Naive thymus-derived CD4-positive, alpha-beta T cell (primary cell): ENCODE measurements at regions not wholly inside any gene's neighbourhood (a gene's known extent, or its start where the extent isn't known, plus 50 kb on each side); places are given as distances from the start of the nearest gene placed in this dataset.
"Not testable (repeated sequence)": the region's sequence is repeated elsewhere in the genome, so short reads cannot be mapped to it uniquely, and the experiment has no call there.

Experiments
- ATAC-seq: fragments of 150-1000 bp; cut with Tn5 transposase; 2 replicates; pipeline ENCODE4 v1.10.0; 2021; ENCODE audit warnings: mild to moderate bottlenecking, moderate library complexity
- CTCF ChIA-PET: fragments of 350-600 bp; sonication (Branson Sonifier 250); formaldehyde crosslinking; loops from one replicate; lab custom pipeline; 2021; ENCODE audit warnings: antibody characterized with exemption; lab: Charles Lee
- POLR2A ChIA-PET: fragments of 350-600 bp; sonication (Branson Sonifier 250); formaldehyde crosslinking; loops from one replicate; lab custom pipeline; 2021; ENCODE audit warnings: antibody characterized with exemption, inconsistent platforms; lab: Charles Lee
- DNase-seq, 9 donors: peaks; one replicate each; pipeline versions ENCODE4 v3.0.0 to v3.0.0-alpha.2; 2020 to 2022; ENCODE audit warnings: mixed read lengths in 1 of 9
- H3K27ac ChIP-seq: one replicate; pipeline ENCODE4 v1.7.0; 2013; ENCODE audit warnings: mild to moderate bottlenecking, low read depth, low read length, moderate library complexity
- H3K27me3 ChIP-seq, 2 donors: one replicate each; pipeline ENCODE4 v1.7.0; 2013; ENCODE audit warnings: low read length in 2 of 2, mild to moderate bottlenecking in 2 of 2, moderate library complexity in 2 of 2; ENCODE audit not compliant: control insufficient read depth in 2 of 2, insufficient read depth in 2 of 2
- H3K36me3 ChIP-seq, 3 experiments: 1 replicate in 2 of 3; 2 replicates in 1 of 3; pipeline ENCODE4 v1.7.0; 2013; ENCODE audit warnings: low read length in 3 of 3, mild to moderate bottlenecking in 3 of 3, moderate library complexity in 1 of 3; ENCODE audit not compliant: insufficient read depth in 3 of 3, control insufficient read depth in 2 of 3
- H3K4me1 ChIP-seq, 2 donors: one replicate each; pipeline ENCODE4 v1.7.0; 2013; ENCODE audit warnings: low read length in 2 of 2, mild to moderate bottlenecking in 2 of 2, moderate library complexity in 1 of 2; ENCODE audit not compliant: control insufficient read depth in 2 of 2, insufficient read depth in 2 of 2
- H3K4me3 ChIP-seq: 2 replicates; pipeline ENCODE4 v1.7.0; 2013; ENCODE audit warnings: mild to moderate bottlenecking, low read length
- H3K9me3 ChIP-seq, 3 experiments: 1 replicate in 2 of 3; 2 replicates in 1 of 3; pipeline ENCODE4 v1.7.0; 2013; ENCODE audit warnings: low read length in 3 of 3; ENCODE audit not compliant: control insufficient read depth in 2 of 3
- H3K27ac Mint-ChIP-seq, 9 donors: one replicate each; pipeline ENCODE4 v1.8.0; 2020 to 2022; ENCODE audit warnings: mixed read lengths in 9 of 9, mild to moderate bottlenecking in 8 of 9, moderate library complexity in 5 of 9, inconsistent platforms in 2 of 9
- H3K27me3 Mint-ChIP-seq, 5 donors: one replicate each; pipeline ENCODE4 v1.8.0; 2021 to 2022; ENCODE audit warnings: mixed read lengths in 5 of 5, mild to moderate bottlenecking in 1 of 5
- H3K36me3 Mint-ChIP-seq, 5 donors: one replicate each; pipeline ENCODE4 v1.8.0; 2020 to 2022; ENCODE audit warnings: mixed read lengths in 5 of 5, mild to moderate bottlenecking in 3 of 5, inconsistent platforms in 1 of 5
- H3K4me1 Mint-ChIP-seq, 7 donors: one replicate each; pipeline ENCODE4 v1.8.0; 2020 to 2022; ENCODE audit warnings: mixed read lengths in 7 of 7, mild to moderate bottlenecking in 3 of 7, inconsistent platforms in 1 of 7
- H3K4me3 Mint-ChIP-seq, 10 donors: one replicate each; pipeline ENCODE4 v1.8.0; 2020 to 2022; ENCODE audit warnings: mild to moderate bottlenecking in 10 of 10, mixed read lengths in 10 of 10, moderate library complexity in 6 of 10, inconsistent platforms in 2 of 10
- H3K9me3 Mint-ChIP-seq, 11 donors: one replicate each; pipeline ENCODE4 v1.8.0; 2020 to 2022; ENCODE audit warnings: mixed read lengths in 11 of 11, mild to moderate bottlenecking in 4 of 11, inconsistent platforms in 1 of 11, moderate library complexity in 1 of 11
- intact Hi-C, 2 donors: fragments of 100-400 bp; cut with micrococcal nuclease; formaldehyde crosslinking; loops; one replicate each; pipeline ENCODE4 v1.15.1; 2023

GRCh38 chr1:187070076-187070475 lies 241.3 kb downstream of the PLA2G4A start:
- no peak overlapping the region for H3K27ac Mint-ChIP-seq
- DNase-seq, result no peak

GRCh38 chr1:187072262-187073034 lies 243.7 kb downstream of the PLA2G4A start:
- ChIA-PET POLR2A (interaction anchor here (2.2 kb wide), 1 partner anchor 20 kb away, joined by 6 read pairs; no protein-coding TSS in a partner anchor), CTCF (interaction anchor here (0.7 kb wide), 1 partner anchor 356 kb away, joined by 10 read pairs; no protein-coding TSS in a partner anchor)
- ATAC-seq, result peak; percentile 75
- H3K4me1 Mint-ChIP-seq, result peaks cover 0 to 15% (median 2%) of the 10 kb centered on the region in 7 donors
- not testable (repeated sequence) for H3K36me3 Mint-ChIP-seq, H3K9me3 ChIP-seq, H3K27me3 Mint-ChIP-seq, H3K27me3 ChIP-seq, H3K36me3 ChIP-seq, H3K4me1 ChIP-seq
- peaks cover 0 to 13% (median 5%) of the 10 kb centered on the region in 11 donors for H3K9me3 Mint-ChIP-seq
- peak overlapping the region; percentile 30 for H3K4me3 ChIP-seq
- peak in 6 of 9 donors; percentile 8 to 31 (median 14) for DNase-seq
- peak overlapping the region; percentile 60 to 89 (median 87) for H3K27ac Mint-ChIP-seq
- H3K27ac ChIP-seq, result peak overlapping the region; percentile 48
- peak overlapping the region; percentile 72 to 94 (median 90) for H3K4me3 Mint-ChIP-seq
- intact Hi-C loops, result loop anchor here in 1 of 2 donors (1.0 kb wide), 1 partner anchor 20 kb away; no protein-coding TSS in a partner anchor

More at GRCh38 chr1:187070076-187070475, 241.3 kb downstream of the PLA2G4A start:
- H3K4me1 ChIP-seq, result no peaks in the 10 kb centered on the region
- CTCF ChIA-PET, result no interaction called here
- peaks cover 0 to 8% (median 3%) of the 10 kb centered on the region in 11 donors for H3K9me3 Mint-ChIP-seq
- intact Hi-C loops, result no loop called here
- POLR2A ChIA-PET, result no interaction called here
- H3K36me3 Mint-ChIP-seq, result peaks cover 0 to 5% (median 4%) of the 10 kb centered on the region in 5 donors
- peaks cover 0 to 8% (median 2%) of the 10 kb centered on the region in 7 donors for H3K4me1 Mint-ChIP-seq
- no peak overlapping the region for H3K27ac ChIP-seq
- no peaks in the 10 kb centered on the region for H3K9me3 ChIP-seq
- H3K27me3 Mint-ChIP-seq, result no peaks in the 10 kb centered on the region
- no peaks in the 10 kb centered on the region for H3K36me3 ChIP-seq
- H3K4me3 Mint-ChIP-seq, result no peak overlapping the region
- no peak for ATAC-seq
- no peaks in the 10 kb centered on the region for H3K27me3 ChIP-seq
- no peak overlapping the region for H3K4me3 ChIP-seq

DNA sequence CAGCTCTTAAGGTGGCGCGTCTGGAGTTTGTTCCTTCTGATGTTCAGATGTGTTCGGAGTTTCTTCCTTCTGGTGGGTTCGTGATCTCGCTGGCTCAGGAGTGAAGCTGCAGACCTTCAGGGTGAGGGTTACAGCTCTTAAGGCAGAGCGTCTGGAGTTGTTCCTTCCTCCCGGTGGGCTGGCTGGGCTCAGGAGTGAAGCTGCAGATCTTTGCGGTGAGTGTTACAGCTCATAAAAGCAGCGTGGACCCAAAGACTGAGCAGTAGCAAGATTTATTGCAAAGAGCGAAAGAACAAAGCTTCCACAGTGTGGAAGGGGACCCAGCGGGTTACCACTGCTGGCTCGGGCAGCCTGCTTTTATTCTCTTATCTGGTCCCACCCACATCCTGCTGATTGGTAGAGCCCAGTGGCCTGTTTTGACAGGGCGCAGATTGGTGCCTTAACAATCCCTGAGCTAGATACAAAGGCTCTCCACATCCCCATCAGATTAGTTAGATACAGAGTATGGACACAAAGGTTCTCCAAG lies 244.3 kb downstream of the PLA2G4A start:
- H3K4me1 Mint-ChIP-seq, result peaks cover 0 to 20% (median 4%) of the 10 kb centered on the region in 7 donors
- peak overlapping the region; percentile 72 to 94 (median 90) for H3K4me3 Mint-ChIP-seq
- CTCF ChIA-PET, result interaction anchor here (0.7 kb wide), 1 partner anchor 356 kb away, joined by 10 read pairs; no protein-coding TSS in a partner anchor

DNA sequence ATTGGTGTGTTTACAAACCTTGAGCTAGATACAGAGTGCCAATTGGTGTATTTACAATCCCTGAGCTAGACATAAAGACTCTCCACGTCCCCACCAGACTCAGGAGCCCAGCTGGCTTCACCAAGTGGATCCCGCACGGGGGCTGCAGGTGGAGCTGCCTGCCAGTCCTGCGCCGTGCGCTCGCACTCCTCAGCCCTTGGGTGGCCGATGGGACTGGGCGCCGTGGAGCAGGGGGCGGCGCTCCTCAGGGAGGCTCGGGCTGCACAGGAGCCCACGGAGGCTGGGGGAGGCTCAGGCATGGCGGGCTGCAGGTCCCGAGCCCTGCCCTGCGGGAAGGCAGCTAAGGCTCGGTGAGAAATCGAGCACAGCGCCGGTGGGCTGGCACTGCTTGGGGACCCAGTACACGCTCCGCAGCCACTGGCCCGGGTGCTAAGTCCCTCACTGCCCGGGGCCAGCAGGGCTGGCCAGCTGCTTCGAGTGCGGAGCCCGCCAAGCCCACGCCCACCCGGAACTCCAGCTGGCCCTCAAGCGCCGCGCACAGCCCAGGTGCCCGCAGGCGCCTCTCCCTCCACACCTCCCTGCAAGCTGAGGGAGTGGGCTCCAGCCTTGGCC lies 245.0 kb downstream of the PLA2G4A start:
- H3K36me3 Mint-ChIP-seq, H3K4me3 ChIP-seq, H3K27me3 Mint-ChIP-seq, H3K27me3 ChIP-seq, ATAC-seq, H3K9me3 ChIP-seq, intact Hi-C loops, H3K4me1 ChIP-seq, DNase-seq, H3K27ac ChIP-seq, CTCF ChIA-PET, H3K36me3 ChIP-seq: not testable (repeated sequence)
- H3K27ac Mint-ChIP-seq, result peak overlapping the region in 3 of 9 donors; percentile 60 to 89 (median 88)
- peaks cover 0 to 21% (median 4%) of the 10 kb centered on the region in 7 donors for H3K4me1 Mint-ChIP-seq
- peaks cover 0 to 13% (median 5%) of the 10 kb centered on the region in 11 donors for H3K9me3 Mint-ChIP-seq
- POLR2A ChIA-PET, result interaction anchor here (2.2 kb wide), 1 partner anchor 18 kb away, joined by 6 read pairs; no protein-coding TSS in a partner anchor
- H3K4me3 Mint-ChIP-seq, result peak overlapping the region in 9 of 10 donors; percentile 72 to 94 (median 90)

More for the DNA sequence above, 244.3 kb downstream of the PLA2G4A start:
- POLR2A ChIA-PET, result interaction anchor here (2.2 kb wide), 1 partner anchor 19 kb away, joined by 6 read pairs; no protein-coding TSS in a partner anchor
- H3K36me3 ChIP-seq, H3K4me1 ChIP-seq, H3K27me3 Mint-ChIP-seq, H3K27ac ChIP-seq, H3K9me3 ChIP-seq, intact Hi-C loops, H3K36me3 Mint-ChIP-seq, H3K27me3 ChIP-seq: not testable (repeated sequence)
- ATAC-seq (peak; percentile 4), DNase-seq (peak in 4 of 9 donors; percentile 7 to 17 (median 8))
- peaks cover 0 to 13% (median 5%) of the 10 kb centered on the region in 11 donors for H3K9me3 Mint-ChIP-seq
- peak overlapping the region; percentile 30 for H3K4me3 ChIP-seq
- H3K27ac Mint-ChIP-seq, result peak overlapping the region; percentile 60 to 89 (median 87)

DNA sequence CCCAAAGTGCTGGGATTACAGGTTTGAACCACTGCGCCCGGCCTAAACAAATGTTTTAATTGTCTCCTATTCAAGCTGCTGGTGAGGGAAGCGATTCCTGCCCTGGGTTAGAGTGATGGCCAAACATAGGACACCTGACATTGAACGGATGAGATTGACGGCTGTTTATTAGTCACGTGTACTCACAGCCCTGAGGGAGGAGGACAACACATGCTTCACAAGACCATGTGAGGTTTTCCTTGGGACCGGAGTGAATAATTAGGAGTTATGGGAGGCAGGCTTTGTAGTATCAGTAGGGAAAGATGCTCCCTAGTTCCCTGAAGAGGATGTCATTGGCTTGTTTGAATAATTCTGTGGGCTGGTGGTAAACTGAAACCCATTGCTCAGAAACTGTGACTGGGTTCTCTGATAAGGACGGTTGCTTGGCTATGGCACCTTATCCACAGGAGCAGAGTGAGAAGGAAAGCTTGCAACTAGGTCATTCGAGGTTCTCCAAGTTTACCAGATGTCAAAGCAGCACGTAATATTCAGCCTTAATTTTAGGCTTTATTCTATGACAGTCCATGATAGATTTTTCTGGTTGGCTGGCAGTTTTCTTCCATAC lies 245.8 kb downstream of the PLA2G4A start:
- Mint-ChIP-seq H3K9me3 (peaks cover 0 to 13% (median 5%) of the 10 kb centered on the region in 11 donors), H3K4me1 (peaks cover 0 to 18% (median 4%) of the 10 kb centered on the region in 7 donors), H3K27ac (peak overlapping the region in 1 of 9 donors; percentile 68), H3K27me3 (no peaks in the 10 kb centered on the region), H3K36me3 (peaks cover 0 to 5% (median 4%) of the 10 kb centered on the region in 5 donors), H3K4me3 (peak overlapping the region in 4 of 10 donors; percentile 2 to 20 (median 12))
- CTCF ChIA-PET, result no interaction called here
- H3K27me3 ChIP-seq, result no peaks in the 10 kb centered on the region
- DNase-seq (no peak), ATAC-seq (no peak)
- POLR2A ChIA-PET, result no interaction called here
- no peaks in the 10 kb centered on the region for H3K36me3 ChIP-seq
- H3K9me3 ChIP-seq, result no peaks in the 10 kb centered on the region
- no peak overlapping the region for H3K27ac ChIP-seq
- H3K4me3 ChIP-seq, result no peak overlapping the region
- intact Hi-C loops, result no loop called here
- H3K4me1 ChIP-seq, result no peaks in the 10 kb centered on the region

- Mint-ChIP-seq H3K4me3 (no peak overlapping the region), H3K27ac (no peak overlapping the region), H3K4me1 (peaks cover 0 to 22% (median 4%) of the 10 kb centered on the region in 7 donors), H3K9me3 (peaks cover 0 to 13% (median 5%) of the 10 kb centered on the region in 11 donors), H3K27me3 (no peaks in the 10 kb centered on the region), H3K36me3 (peaks cover 0 to 5% (median 4%) of the 10 kb centered on the region in 5 donors)
- Histone ChIP-seq H3K9me3 (no peaks in the 10 kb centered on the region), H3K27me3 (peaks cover 0 to 3% of the 10 kb centered on the region in 2 donors), H3K36me3 (no peaks in the 10 kb centered on the region), H3K4me1 (no peaks in the 10 kb centered on the region), H3K4me3 (no peak overlapping the region), H3K27ac (no peak overlapping the region)
- CTCF ChIA-PET, result no interaction called here
- DNase-seq (no peak), ATAC-seq (no peak)
- POLR2A ChIA-PET, result no interaction called here
- intact Hi-C loops, result no loop called here
Observed at GRCh38 chr1:187076922-187077321, 248.2 kb downstream of the PLA2G4A start.
